Right atrium auricular region (tissue), 2 donors: ENCODE measurements at regions not wholly inside any gene's neighbourhood (a gene's known extent, or its start where the extent isn't known, plus 50 kb on each side); places are given as distances from the start of the nearest gene placed in this dataset.

Experiments
- DNase-seq: peaks from one replicate; pipeline ENCODE4 v3.0.0-alpha.2; 2019; ENCODE audit warnings: low spot score
- H3K27ac ChIP-seq, 2 donors: fragments of 200-600 bp; sonication (generic); 1 replicate in 1 of 2; 2 replicates in 1 of 2; pipeline ENCODE4 v1.5.1; 2016 to 2019
- H3K27me3 ChIP-seq, 2 donors: fragments of 200-600 bp; sonication (generic); one replicate each; pipeline versions ENCODE4 v1.5.1 to v1.6.0; 2017 to 2019
- H3K36me3 ChIP-seq: fragments of 200-600 bp; sonication (generic); one replicate; pipeline ENCODE4 v1.5.1; 2016
- H3K4me1 ChIP-seq, 2 donors: fragments of 200-600 bp; sonication (generic); one replicate each; pipeline versions ENCODE4 v1.5.1 to v1.6.0; 2017 to 2019
- H3K4me3 ChIP-seq, 2 donors: fragments of 200-600 bp; sonication (generic); 1 replicate in 1 of 2; 2 replicates in 1 of 2; pipeline ENCODE4 v1.5.1; 2017 to 2019; ENCODE audit warnings: mild to moderate bottlenecking in 1 of 2, moderate library complexity in 1 of 2
- H3K9me3 ChIP-seq, 2 donors: fragments of 200-600 bp; sonication (generic); one replicate each; pipeline ENCODE4 v1.5.1; 2019
- TF ChIP-seq, protein P1 (sequence below), 2 donors: fragments of 200-600 bp; sonication (generic); IDR thresholded peaks; one replicate each; pipeline ENCODE4 v1.5.1; 2019; ENCODE audit warnings: antibody characterized with exemption in 2 of 2

DNA sequence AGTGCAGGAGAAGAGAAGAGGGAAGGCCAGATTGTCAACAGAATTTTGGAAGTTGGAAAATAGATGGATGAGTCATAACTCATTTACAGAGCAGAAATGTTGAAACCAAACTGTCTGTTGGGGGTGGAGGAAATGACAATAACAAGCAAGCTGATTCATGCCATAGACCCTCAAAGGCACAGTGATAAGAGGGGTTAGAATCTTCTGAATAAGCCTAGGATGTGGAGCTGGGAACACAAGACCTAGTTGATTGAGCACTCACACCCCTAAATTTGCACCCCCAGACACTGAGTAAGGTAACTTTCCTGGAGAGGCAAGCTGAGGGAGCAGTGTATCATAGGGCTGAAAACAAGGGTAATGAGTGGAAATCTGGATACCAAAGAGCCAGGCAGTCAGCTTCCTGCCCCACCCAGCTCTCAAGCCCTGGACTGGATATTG lies 141.4 kb downstream of the SCG2 start:
- H3K27ac ChIP-seq: no peak overlapping the region
- no peak overlapping the region for H3K4me3 ChIP-seq
- no peak for DNase-seq
- no peaks in the 10 kb centered on the region for H3K36me3 ChIP-seq
- no peaks in the 10 kb centered on the region for H3K27me3 ChIP-seq
- no peaks in the 10 kb centered on the region for H3K9me3 ChIP-seq
- H3K4me1 ChIP-seq: peaks cover 0 to 6% of the 10 kb centered on the region in 2 donors
- TF ChIP-seq, protein P1, sequence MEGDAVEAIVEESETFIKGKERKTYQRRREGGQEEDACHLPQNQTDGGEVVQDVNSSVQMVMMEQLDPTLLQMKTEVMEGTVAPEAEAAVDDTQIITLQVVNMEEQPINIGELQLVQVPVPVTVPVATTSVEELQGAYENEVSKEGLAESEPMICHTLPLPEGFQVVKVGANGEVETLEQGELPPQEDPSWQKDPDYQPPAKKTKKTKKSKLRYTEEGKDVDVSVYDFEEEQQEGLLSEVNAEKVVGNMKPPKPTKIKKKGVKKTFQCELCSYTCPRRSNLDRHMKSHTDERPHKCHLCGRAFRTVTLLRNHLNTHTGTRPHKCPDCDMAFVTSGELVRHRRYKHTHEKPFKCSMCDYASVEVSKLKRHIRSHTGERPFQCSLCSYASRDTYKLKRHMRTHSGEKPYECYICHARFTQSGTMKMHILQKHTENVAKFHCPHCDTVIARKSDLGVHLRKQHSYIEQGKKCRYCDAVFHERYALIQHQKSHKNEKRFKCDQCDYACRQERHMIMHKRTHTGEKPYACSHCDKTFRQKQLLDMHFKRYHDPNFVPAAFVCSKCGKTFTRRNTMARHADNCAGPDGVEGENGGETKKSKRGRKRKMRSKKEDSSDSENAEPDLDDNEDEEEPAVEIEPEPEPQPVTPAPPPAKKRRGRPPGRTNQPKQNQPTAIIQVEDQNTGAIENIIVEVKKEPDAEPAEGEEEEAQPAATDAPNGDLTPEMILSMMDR (IDR thresholded peaks at IDR 0.05): no peak

DNA sequence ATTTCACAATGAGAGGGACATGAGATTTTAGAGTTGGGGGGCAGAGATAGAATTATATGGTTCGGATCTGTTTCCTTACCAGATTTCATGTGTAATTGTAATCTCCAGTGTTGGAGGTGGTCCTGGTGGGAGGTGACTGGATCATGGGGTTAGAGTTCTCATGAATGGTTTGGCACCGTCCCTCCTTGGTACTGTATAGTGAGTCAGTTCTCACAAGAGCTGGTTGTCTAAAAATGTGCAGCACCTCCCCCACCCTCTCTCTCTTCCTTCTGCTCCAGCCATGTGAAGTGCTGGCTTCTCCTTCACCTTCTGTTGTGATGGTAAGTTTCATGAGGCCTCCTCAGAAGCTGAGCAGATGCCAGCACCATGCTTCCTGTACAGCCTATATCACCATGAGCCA lies 138.1 kb downstream of the SCG2 start:
- DNase-seq: no peak
- Histone ChIP-seq H3K36me3 (no peaks in the 10 kb centered on the region), H3K27me3 (no peaks in the 10 kb centered on the region), H3K9me3 (no peaks in the 10 kb centered on the region), H3K4me1 (peaks cover 0 to 6% of the 10 kb centered on the region in 2 donors), H3K27ac (no peak overlapping the region), H3K4me3 (no peak overlapping the region)
- TF ChIP-seq, protein P1 (IDR thresholded peaks at IDR 0.05): no peak

DNA sequence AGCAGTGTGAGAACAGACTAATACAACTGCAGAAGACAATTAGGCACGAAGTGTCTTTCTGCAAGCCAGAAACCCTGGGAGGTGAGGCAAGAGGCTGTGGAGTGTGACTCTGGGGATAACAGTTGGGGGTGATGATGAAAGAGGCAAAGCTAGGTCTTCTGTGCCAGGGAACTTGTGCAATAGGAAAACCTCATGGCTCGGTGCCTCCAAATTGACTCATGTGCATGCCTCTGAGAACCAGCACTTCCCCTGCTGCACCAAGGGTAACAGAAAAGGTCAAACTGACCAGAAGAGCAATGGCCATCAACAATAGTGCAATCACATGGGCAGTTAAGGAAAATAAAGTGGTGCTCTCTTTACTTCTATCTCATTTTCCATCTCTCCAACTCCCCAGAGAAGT lies 136.4 kb downstream of the SCG2 start:
- H3K27ac ChIP-seq: peak overlapping the region; percentile 2 to 18
- TF ChIP-seq, protein P1 (IDR thresholded peaks at IDR 0.05): no peak
- no peaks in the 10 kb centered on the region for H3K27me3 ChIP-seq

DNA sequence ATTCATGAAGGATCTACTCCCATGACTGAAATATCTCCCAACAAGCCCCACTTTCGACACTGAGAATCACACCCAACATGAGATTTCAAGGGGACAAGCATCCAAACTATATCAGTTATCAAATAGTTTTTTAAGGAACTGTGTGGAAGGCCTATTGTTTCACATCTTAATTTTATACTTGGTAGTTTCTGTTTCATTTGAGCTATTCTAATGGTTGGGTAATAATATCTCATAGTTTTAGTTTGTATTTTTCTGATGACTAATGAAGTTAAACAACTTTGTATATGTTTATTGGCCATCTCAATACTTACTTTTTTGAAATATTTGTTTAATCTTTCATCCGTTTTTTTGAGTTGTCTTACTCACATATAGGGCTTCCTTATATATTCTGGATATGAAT lies 135.0 kb downstream of the SCG2 start:
- Histone ChIP-seq H3K27ac (no peak overlapping the region), H3K4me1 (no peaks in the 10 kb centered on the region), H3K27me3 (no peaks in the 10 kb centered on the region), H3K4me3 (no peak overlapping the region), H3K36me3 (no peaks in the 10 kb centered on the region), H3K9me3 (no peaks in the 10 kb centered on the region)
- TF ChIP-seq, protein P1 (IDR thresholded peaks at IDR 0.05): no peak
- no peak for DNase-seq

More for the DNA sequence above, 136.4 kb downstream of the SCG2 start:
- no peaks in the 10 kb centered on the region for H3K9me3 ChIP-seq
- no peak overlapping the region for H3K4me3 ChIP-seq
- peaks cover 0 to 2% of the 10 kb centered on the region in 2 donors for H3K4me1 ChIP-seq
- H3K36me3 ChIP-seq: no peaks in the 10 kb centered on the region
- peak; percentile 96 for DNase-seq

DNA sequence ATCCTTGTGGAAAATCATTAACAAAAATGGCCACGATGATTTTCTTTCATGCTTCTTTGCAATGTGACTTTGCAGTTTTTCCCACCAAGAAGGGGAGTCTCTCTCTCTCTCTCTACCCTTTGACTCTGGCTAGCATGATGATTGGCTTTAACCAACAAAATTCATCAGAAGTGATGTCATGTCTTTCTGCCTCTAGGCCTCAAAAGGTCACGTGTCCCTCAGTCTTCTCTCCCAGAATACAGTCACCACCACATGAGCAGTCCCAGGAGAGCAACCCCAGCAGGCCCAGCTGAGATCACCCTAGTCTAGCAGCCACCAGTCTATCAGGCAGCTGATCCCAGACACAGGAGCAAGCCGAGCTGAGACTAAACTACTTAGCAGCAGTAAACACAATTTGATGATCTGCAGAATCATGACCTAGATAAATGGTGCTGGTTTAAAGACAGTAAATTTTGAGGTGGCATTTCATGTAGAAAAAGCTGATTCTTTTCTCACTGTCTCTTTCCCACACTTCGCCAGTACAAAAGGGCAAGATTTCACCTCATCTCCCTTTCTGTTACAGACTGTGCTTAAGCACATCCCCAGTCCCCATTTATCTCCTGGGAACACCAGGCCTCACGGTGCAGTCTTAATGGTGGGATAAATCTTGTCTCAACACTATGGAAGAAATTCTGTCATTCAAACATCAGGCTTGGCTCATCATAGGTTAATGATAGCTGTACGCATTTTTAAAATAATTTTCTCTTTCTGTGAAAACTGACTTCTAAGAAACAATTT lies 132.7 kb downstream of the SCG2 start:
- H3K4me1 ChIP-seq: no peaks in the 10 kb centered on the region
- peak overlapping the region; percentile 63 to 68 for H3K27ac ChIP-seq
- no peaks in the 10 kb centered on the region for H3K9me3 ChIP-seq
- H3K36me3 ChIP-seq: no peaks in the 10 kb centered on the region
- peak; percentile 81 for DNase-seq
- H3K27me3 ChIP-seq: no peaks in the 10 kb centered on the region
- TF ChIP-seq, protein P1 (IDR thresholded peaks at IDR 0.05): no peak
- no peak overlapping the region for H3K4me3 ChIP-seq

DNA sequence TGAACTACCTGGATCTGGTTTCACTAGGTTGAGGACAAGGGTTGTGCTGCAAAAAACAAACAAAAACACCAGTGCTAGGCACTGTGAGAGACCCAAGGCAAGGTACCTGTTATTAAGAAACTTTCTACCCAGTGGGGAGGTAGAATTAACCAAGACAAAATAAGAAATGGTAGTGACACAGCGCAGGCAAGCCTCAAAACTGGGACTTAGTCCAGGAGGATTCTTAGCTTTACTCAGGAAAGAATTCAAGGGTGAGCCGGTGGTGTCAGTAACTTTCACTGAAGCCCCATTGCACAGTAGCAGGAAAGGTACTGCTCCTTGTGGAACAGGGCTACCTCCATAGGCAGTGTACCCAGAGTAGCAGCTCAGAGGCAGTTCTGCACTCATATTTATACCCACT lies 131.6 kb downstream of the SCG2 start:
- peak overlapping the region in 1 of 2 donors; percentile 34 for H3K27ac ChIP-seq
- no peaks in the 10 kb centered on the region for H3K27me3 ChIP-seq
- no peaks in the 10 kb centered on the region for H3K36me3 ChIP-seq
- H3K4me3 ChIP-seq: no peak overlapping the region
- H3K9me3 ChIP-seq: no peaks in the 10 kb centered on the region
- no peak for DNase-seq
- H3K4me1 ChIP-seq: no peaks in the 10 kb centered on the region
- TF ChIP-seq, protein P1 (IDR thresholded peaks at IDR 0.05): no peak
